Gastroesophageal sphincter (tissue), 3 donors: ENCODE measurements at regions not wholly inside any gene's neighbourhood (a gene's known extent, or its start where the extent isn't known, plus 50 kb on each side); places are given as distances from the start of the nearest gene placed in this dataset.

Source experiments
- EP300 ChIP-seq: sonication (generic); formaldehyde crosslinking; IDR thresholded peaks from one replicate; pipeline ENCODE4 v1.6.1; 2017; ENCODE audit warnings: antibody characterized with exemption, mild to moderate bottlenecking
- POLR2A ChIP-seq, 2 donors: fragments of 450-650 bp; IDR thresholded peaks; one replicate each; pipeline ENCODE4 v1.6.1; 2017; ENCODE audit warnings: antibody characterized with exemption in 2 of 2, mild to moderate bottlenecking in 2 of 2, moderate library complexity in 1 of 2
- TF ChIP-seq, protein P1 (sequence below), 4 experiments: fragments of 200-600 bp in 2 of 4; fragments of 450-650 bp in 2 of 4; sonication (generic) in 1 of 4; IDR thresholded peaks; one replicate each; pipeline ENCODE4 v1.5.1; 2017 to 2019; ENCODE audit warnings: antibody characterized with exemption in 4 of 4, mild to moderate bottlenecking in 2 of 4, moderate library complexity in 2 of 4

DNA sequence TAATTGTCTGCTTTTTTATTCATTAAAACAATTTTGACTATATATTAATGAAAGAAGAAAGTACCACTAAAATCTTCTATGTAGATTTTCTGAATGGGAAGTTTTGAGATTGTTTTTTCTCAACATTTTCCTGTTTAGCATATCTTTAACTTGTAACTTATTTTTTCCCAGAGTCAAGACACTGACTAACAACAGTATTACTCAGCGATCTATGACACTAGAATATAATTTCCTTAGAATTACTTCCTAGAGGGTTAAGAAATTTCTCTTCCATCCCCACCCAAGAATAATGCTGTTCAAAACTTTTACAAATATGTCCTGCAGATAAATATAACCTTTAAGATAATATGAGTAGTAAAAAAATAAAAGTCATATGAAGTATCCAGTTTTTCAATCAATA is 218.2 kb upstream of the NR5A2 start:
- TF ChIP-seq POLR2A (IDR thresholded peaks at IDR 0.05) (no peak), EP300 (no peak)
- TF ChIP-seq, protein P1, sequence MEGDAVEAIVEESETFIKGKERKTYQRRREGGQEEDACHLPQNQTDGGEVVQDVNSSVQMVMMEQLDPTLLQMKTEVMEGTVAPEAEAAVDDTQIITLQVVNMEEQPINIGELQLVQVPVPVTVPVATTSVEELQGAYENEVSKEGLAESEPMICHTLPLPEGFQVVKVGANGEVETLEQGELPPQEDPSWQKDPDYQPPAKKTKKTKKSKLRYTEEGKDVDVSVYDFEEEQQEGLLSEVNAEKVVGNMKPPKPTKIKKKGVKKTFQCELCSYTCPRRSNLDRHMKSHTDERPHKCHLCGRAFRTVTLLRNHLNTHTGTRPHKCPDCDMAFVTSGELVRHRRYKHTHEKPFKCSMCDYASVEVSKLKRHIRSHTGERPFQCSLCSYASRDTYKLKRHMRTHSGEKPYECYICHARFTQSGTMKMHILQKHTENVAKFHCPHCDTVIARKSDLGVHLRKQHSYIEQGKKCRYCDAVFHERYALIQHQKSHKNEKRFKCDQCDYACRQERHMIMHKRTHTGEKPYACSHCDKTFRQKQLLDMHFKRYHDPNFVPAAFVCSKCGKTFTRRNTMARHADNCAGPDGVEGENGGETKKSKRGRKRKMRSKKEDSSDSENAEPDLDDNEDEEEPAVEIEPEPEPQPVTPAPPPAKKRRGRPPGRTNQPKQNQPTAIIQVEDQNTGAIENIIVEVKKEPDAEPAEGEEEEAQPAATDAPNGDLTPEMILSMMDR (IDR thresholded peaks at IDR 0.05) = no peak
